ENCODE measurements at regions not wholly inside any gene's neighbourhood (a gene's known extent, or its start where the extent isn't known, plus 50 kb on each side); places are given as distances from the start of the nearest gene placed in this dataset.
A peak's percentile ranks its signal among the peaks of the same experiment; 100 is the strongest.
"Not testable (repeated sequence)": the region's sequence is repeated elsewhere in the genome, so short reads cannot be mapped to it uniquely, and the experiment has no call there.

DNA sequence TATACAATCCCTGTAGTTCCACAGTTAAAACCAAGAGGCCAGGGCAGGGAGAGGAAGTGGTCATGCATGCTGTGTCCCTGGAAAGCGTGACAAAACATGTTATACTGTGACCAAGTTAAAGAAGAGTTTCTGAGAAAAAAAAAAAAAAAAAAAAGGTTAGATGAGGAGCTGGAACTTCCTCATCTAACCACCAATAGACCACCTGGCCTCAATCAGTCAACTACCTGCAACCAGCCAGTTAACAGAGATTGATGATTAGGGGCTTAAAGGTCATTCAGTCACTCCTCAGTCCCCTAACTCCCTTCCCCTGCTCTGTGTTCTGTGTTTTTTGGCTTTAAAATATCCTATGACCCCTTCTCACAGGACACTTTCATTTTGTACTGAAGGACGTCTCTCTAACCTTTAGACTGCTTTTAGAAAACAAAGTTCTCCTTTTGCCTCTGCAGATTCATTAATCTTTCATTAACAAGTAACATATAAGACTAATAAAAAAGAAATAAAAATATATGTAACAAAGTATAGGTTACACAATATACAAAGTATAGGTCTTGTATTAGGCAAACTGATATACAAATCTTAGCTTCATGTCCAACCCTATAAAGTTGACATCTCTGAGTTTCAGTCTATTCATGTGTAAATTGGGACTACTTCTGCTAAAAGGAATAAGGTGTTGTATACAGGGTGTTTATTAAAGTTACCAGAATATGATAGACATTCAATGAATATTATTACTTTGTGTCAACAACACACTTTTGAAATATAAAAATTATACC, 179.1 kb upstream of the NDST4 start:
- no peak for DNase-seq

DNA sequence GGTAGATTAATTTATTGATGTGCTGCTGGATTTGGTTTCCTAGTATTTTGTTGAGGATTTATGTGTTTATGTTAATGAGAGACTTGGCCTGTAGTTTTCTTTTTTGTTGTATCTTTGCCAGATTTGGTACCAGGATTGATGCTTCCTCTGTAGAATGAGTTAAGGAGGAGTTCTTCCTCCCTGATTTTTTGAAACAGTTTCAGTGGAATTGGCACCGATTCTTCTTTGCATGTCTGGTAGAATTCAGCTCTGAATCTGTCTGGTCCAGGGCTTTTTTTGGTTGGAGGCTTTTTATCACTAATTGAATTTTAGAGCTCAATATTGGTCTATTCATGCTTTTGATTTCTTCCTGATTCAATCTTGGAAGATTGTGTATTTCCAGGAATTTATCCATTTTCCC, 174.0 kb upstream of the NDST4 start:
- no peak for DNase-seq

GRCh38 chr4:115279330-115279729, 165.9 kb upstream of the NDST4 start:
- peak; percentile 32 to 37 for DNase-seq

DNA sequence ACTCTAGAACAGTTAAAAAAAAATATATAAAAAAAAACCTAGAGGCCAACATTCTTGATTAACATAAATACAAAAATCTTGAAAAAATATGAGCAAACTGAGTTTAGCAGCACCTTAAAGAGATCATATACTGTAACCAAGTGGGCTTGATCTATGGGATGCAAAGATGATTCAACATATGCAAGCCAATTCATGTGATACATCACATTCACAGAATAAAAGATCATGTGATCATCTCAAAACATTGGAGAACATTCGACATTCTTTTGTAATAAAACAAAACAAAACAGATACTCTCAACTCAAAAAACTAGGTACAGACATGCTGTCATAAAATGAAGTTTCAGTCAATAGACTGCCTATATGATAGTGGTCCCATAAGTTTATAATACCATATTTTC, 165.4 kb upstream of the NDST4 start:
- DNase-seq: no peak

GRCh38 chr4:115275615-115276014, 162.2 kb upstream of the NDST4 start:
- peak; percentile 32 to 60 for DNase-seq

DNA sequence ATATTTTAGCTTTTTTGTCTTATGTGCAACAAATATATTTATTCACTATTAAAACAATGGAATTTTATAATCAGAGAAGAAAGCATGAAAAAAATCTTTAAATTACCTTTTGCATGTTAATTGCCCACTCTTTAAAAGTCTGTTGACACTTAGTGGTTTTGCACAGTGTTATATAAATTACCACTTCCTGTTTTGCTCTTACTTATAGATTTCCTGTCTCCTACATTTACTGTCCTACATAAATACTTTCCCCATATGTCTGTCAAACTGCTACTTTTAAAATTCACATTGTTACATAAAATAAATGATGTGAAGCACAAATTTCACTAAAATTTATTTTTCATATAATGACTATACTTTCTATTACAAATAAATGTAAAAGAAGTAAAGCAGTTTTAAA, 161.1 kb upstream of the NDST4 start:
- DNase-seq: peak; percentile 64 to 75

- no peak for DNase-seq
Measured at GRCh38 chr4:115272594-115272993, 159.2 kb upstream of the NDST4 start.

GRCh38 chr4:115272185-115272584, 158.8 kb upstream of the NDST4 start:
- peak; percentile 28 to 35 for DNase-seq

- DNase-seq: no peak
Measured at GRCh38 chr4:115260195-115260594, 146.8 kb upstream of the NDST4 start.

GRCh38 chr4:115259642-115260041, 146.2 kb upstream of the NDST4 start:
- no peak for DNase-seq

GRCh38 chr4:115249808-115250207, 136.4 kb upstream of the NDST4 start:
- no peak for DNase-seq

DNA sequence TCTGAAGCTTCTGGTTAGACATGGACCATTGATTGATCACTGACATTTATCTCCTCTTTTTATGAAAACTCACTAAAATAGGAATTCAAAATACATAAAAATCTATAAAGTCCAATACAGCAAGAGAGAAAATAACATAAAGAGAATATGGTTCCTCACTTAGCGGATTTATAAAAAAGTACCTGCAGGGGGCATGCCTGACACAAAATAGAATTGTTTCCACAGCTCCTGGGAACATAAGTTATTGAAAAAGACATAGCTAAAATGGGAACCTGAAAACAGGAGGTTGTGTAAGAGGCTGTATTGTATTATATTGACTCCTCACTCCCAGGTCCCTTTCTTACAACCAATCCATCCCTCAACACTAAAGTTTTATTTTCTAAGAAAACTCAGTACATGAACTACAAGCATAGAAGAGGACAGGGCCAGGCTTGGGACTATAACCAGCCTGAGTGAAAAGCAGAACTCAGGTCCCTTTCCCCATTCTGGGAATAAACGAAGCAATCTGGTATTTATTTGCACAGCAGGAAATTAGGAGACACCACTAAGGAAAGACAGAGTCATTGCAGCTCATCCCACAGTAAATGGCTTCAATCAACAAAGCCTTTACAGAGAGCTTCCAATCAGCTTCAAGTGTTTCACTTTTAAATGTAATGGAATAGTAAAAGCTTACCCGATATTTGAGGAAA, 121.1 kb upstream of the NDST4 start:
- DNase-seq: peak; percentile 66 to 71

- DNase-seq: no peak
Measured at GRCh38 chr4:115233600-115233999, 120.2 kb upstream of the NDST4 start.

GRCh38 chr4:115229873-115230272, 116.5 kb upstream of the NDST4 start:
- no peak for DNase-seq

- DNase-seq: no peak
Measured at GRCh38 chr4:115228851-115229250, 115.4 kb upstream of the NDST4 start.

- no peak for DNase-seq
Measured at GRCh38 chr4:115222061-115222460, 108.6 kb upstream of the NDST4 start.

- DNase-seq: no peak
Measured at GRCh38 chr4:115219862-115220261, 106.4 kb upstream of the NDST4 start.

GRCh38 chr4:115219315-115219860, 106.0 kb upstream of the NDST4 start:
- DNase-seq: no peak

DNA sequence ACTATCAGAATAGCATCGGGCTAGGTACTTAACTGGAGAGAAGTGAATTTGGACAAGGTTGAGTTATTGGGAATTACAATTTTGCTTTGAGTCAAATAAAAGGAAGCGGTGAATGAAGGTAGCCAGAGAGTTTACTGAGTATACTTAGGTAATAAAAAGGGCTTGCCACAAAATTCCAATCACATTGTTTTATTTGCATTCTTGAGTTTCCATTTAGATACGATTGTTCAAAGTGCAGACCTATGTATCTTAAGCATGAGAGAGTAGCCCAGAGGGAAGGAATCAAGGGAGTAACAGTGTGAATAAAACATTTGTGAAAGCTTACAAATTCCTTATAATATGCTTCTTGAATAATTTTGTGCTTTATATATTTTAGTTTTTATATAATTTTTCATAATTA, 102.5 kb upstream of the NDST4 start:
- no peak for DNase-seq

GRCh38 chr4:115213716-115214115, 100.3 kb upstream of the NDST4 start:
- no peak for DNase-seq

GRCh38 chr4:115201042-115201330, 87.6 kb upstream of the NDST4 start:
- no peak for DNase-seq

GRCh38 chr4:115200201-115201041, 87.0 kb upstream of the NDST4 start:
- not testable (repeated sequence) for DNase-seq

DNA sequence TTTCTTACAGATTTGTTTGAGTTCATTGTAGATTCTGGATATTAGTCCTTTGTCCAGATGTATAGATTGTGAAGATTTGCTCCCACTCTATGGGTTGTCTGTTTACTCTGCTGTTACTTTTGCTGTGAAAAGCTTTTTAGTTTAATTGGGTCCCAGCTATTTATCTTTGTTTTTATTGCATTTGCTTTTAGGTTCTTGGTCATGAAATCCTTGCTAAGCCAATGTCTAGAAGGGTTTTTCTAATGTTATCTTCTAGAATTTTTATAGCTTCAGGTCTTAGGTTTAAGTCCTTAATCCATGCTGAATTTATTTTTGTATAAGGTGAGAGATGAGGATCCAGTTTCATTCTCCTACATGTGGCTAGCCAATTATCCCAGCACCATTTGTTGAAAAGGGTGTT, 81.2 kb upstream of the NDST4 start:
- not testable (repeated sequence) for DNase-seq

DNA sequence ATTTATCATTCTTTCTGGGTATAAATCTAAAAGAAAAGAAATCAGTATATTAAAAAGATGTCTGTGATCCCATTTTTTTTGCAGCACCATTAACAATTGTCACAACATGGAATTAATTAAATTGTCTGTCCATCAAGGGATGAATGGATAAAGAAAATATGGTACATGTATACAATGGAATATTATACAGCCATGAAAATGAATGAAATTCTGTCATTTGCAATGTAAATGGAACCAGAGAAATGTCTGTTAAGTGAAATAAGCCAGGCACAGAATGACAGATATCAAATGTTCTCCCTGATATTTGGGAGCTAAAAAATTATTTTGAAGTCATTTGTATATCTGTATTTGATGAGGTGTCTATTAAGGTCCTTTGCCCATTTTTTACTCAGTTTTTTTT, 77.1 kb upstream of the NDST4 start:
- DNase-seq: no peak

Data from AML-193 (cell line).